Liver (tissue), 8 donors: ENCODE measurements at regions not wholly inside any gene's neighbourhood (a gene's known extent, or its start where the extent isn't known, plus 50 kb on each side); places are given as distances from the start of the nearest gene placed in this dataset.
A peak's percentile ranks its signal among the peaks of the same experiment; 100 is the strongest.

Experiments
- DNase-seq: peaks from one replicate; pipeline ENCODE4 v3.0.0-alpha.2; 2017; ENCODE audit warnings: low spot score
- H3K27ac ChIP-seq, 2 donors: one replicate each; pipeline ENCODE4 v1.7.0; 2013; ENCODE audit warnings: inconsistent platforms in 2 of 2, low read length in 2 of 2, control low read depth in 1 of 2, low read depth in 1 of 2, mild to moderate bottlenecking in 1 of 2
- H3K27me3 ChIP-seq, 4 donors: one replicate each; pipeline versions ENCODE4 v1.6.1 to v1.7.0; 2013; ENCODE audit warnings: low read length in 3 of 4, inconsistent platforms in 1 of 4, mild to moderate bottlenecking in 1 of 4, moderate library complexity in 1 of 4; ENCODE audit not compliant: control insufficient read depth in 4 of 4, insufficient read depth in 4 of 4
- H3K36me3 ChIP-seq, 4 donors: one replicate each; pipeline versions ENCODE4 v1.6.1 to v1.7.0; 2013; ENCODE audit warnings: low read length in 3 of 4, mild to moderate bottlenecking in 3 of 4, low read depth in 1 of 4, moderate library complexity in 1 of 4; ENCODE audit not compliant: control insufficient read depth in 4 of 4, insufficient read depth in 3 of 4
- H3K4me1 ChIP-seq, 4 donors: one replicate each; pipeline versions ENCODE4 v1.6.1 to v1.7.0; 2013; ENCODE audit warnings: low read length in 3 of 4, mild to moderate bottlenecking in 3 of 4, moderate library complexity in 1 of 4; ENCODE audit not compliant: control insufficient read depth in 4 of 4, insufficient read depth in 4 of 4
- H3K4me3 ChIP-seq, 3 donors: one replicate each; pipeline versions ENCODE4 v1.6.1 to v1.7.0; 2013; ENCODE audit warnings: low read length in 3 of 3, control low read depth in 1 of 3, low read depth in 1 of 3, mild to moderate bottlenecking in 1 of 3
- H3K9ac ChIP-seq, 2 donors: one replicate each; pipeline ENCODE4 v1.7.0; 2013; ENCODE audit warnings: low read length in 2 of 2, mild to moderate bottlenecking in 2 of 2, moderate library complexity in 2 of 2, control low read depth in 1 of 2, low read depth in 1 of 2
- H3K9me3 ChIP-seq, 4 donors: one replicate each; pipeline versions ENCODE4 v1.6.1 to v1.7.0; 2013; ENCODE audit warnings: low read length in 3 of 4; ENCODE audit not compliant: control insufficient read depth in 4 of 4
- CTCF ChIP-seq: fragments of 150-350 bp; IDR thresholded peaks from 2 replicates; pipeline ENCODE4 v1.5.1; 2017; ENCODE audit warnings: improper control_type of control experiment, low read depth, low read length; ENCODE audit not compliant: missing input control
- FOXA1 ChIP-seq: IDR thresholded peaks from 2 replicates; pipeline ENCODE4 v1.6.1; 2016; ENCODE audit warnings: antibody characterized with exemption
- FOXA2 ChIP-seq: IDR thresholded peaks from 2 replicates; pipeline ENCODE4 v1.6.1; 2016; ENCODE audit warnings: antibody characterized with exemption
- GABPA ChIP-seq, 2 donors: IDR thresholded peaks in 1 of 2; conservative IDR thresholded peaks in 1 of 2; 2 replicates each; pipeline ENCODE4 v1.6.1; 2016; ENCODE audit warnings: antibody characterized with exemption in 2 of 2, mild to moderate bottlenecking in 1 of 2, moderate library complexity in 1 of 2
- HNF4A ChIP-seq, 2 donors: conservative IDR thresholded peaks; 2 replicates each; pipeline ENCODE4 v1.6.1; 2016; ENCODE audit warnings: antibody characterized with exemption in 2 of 2, mild to moderate bottlenecking in 2 of 2
- HNF4G ChIP-seq: IDR thresholded peaks from 2 replicates; pipeline ENCODE4 v1.6.1; 2016; ENCODE audit warnings: antibody characterized with exemption
- JUND ChIP-seq, 2 donors: IDR thresholded peaks; 2 replicates each; pipeline ENCODE4 v1.6.1; 2016; ENCODE audit warnings: antibody characterized with exemption in 2 of 2
- MAX ChIP-seq: IDR thresholded peaks from 2 replicates; pipeline ENCODE4 v1.6.1; 2016; ENCODE audit warnings: antibody characterized with exemption
- NR2F2 ChIP-seq: IDR thresholded peaks from 2 replicates; pipeline ENCODE4 v1.6.1; 2016; ENCODE audit warnings: antibody characterized with exemption
- RAD21 ChIP-seq, 2 donors: IDR thresholded peaks; 2 replicates each; pipeline ENCODE4 v1.6.1; 2016; ENCODE audit warnings: antibody characterized with exemption in 2 of 2, mild to moderate bottlenecking in 2 of 2
- REST ChIP-seq: IDR thresholded peaks from 2 replicates; pipeline ENCODE4 v1.6.1; 2016; ENCODE audit warnings: antibody characterized with exemption, mild to moderate bottlenecking
- RXRA ChIP-seq, 2 donors: IDR thresholded peaks; 2 replicates each; pipeline ENCODE4 v1.6.1; 2017 to 2018; ENCODE audit warnings: antibody characterized with exemption in 2 of 2, mild to moderate bottlenecking in 1 of 2
- SP1 ChIP-seq: IDR thresholded peaks from 2 replicates; pipeline ENCODE4 v1.6.1; 2018; ENCODE audit warnings: antibody characterized with exemption, mild to moderate bottlenecking
- TAF1 ChIP-seq: conservative IDR thresholded peaks from 2 replicates; pipeline ENCODE4 v1.6.1; 2016; ENCODE audit warnings: antibody characterized with exemption, mild to moderate bottlenecking
- YY1 ChIP-seq: IDR thresholded peaks from 2 replicates; pipeline ENCODE4 v1.6.1; 2016; ENCODE audit warnings: antibody characterized with exemption, mild to moderate bottlenecking
- ZBTB33 ChIP-seq: IDR thresholded peaks from 2 replicates; pipeline ENCODE4 v1.6.1; 2016; ENCODE audit warnings: antibody characterized with exemption
- WGBS: extraction: QIAGEN DNeasy Blood & Tissue Kit; methylation state at CpG from one replicate; pipeline ENCODE4 v1.1.7; 2013; 5-methylcytosine and 5-hydroxymethylcytosine counted together
- donor health status: healthy.
- donor health status: healthy.
- donor health status: healthy.
- donor health status: healthy.
- donor health status: healthy.

GRCh38 chr16:72241930-72242329 is 70.0 kb upstream of the PMFBP1 start:
- Histone ChIP-seq H3K27me3 (no peaks in the 10 kb centered on the region), H3K27ac (no peak overlapping the region), H3K4me1 (no peaks in the 10 kb centered on the region), H3K9ac (no peak overlapping the region), H3K4me3 (no peak overlapping the region), H3K36me3 (no peaks in the 10 kb centered on the region), H3K9me3 (no peaks in the 10 kb centered on the region)
- TF ChIP-seq CTCF (peak; percentile 59), JUND (IDR thresholded peaks at IDR 0.05) (no peak), HNF4A (conservative IDR thresholded peaks at IDR 0.05) (no peak), ZBTB33 (no peak), RXRA (IDR thresholded peaks at IDR 0.05) (no peak), RAD21 (IDR thresholded peaks at IDR 0.05) (peak; percentile 74 to 83)
- no peak for DNase-seq
- 44% methylated on average over 7 of the region's 7 CpGs for WGBS

- Histone ChIP-seq H3K4me3 (no peak overlapping the region), H3K9ac (no peak overlapping the region), H3K27me3 (no peaks in the 10 kb centered on the region), H3K9me3 (no peaks in the 10 kb centered on the region), H3K27ac (no peak overlapping the region), H3K4me1 (no peaks in the 10 kb centered on the region), H3K36me3 (no peaks in the 10 kb centered on the region)
- no peak for TF ChIP-seq NR2F2
- TF ChIP-seq FOXA1 = no peak
- TF ChIP-seq JUND (IDR thresholded peaks at IDR 0.05) = no peak
- TF ChIP-seq MAX = no peak
- TF ChIP-seq TAF1 = no peak
- TF ChIP-seq HNF4A (conservative IDR thresholded peaks at IDR 0.05) = no peak
- no peak for DNase-seq
- WGBS = 27% methylated on average over 1 of the region's 1 CpG
Observed at GRCh38 chr16:72241008-72241407, 69.1 kb upstream of the PMFBP1 start.

GRCh38 chr16:72240466-72240865 is 68.5 kb upstream of the PMFBP1 start:
- 82% methylated on average over 2 of the region's 2 CpGs for WGBS
- H3K4me1 ChIP-seq = no peaks in the 10 kb centered on the region
- DNase-seq = no peak

More at GRCh38 chr16:72240466-72240865, 68.5 kb upstream of the PMFBP1 start:
- Histone ChIP-seq H3K36me3 (no peaks in the 10 kb centered on the region), H3K9me3 (no peaks in the 10 kb centered on the region), H3K9ac (no peak overlapping the region), H3K27me3 (no peaks in the 10 kb centered on the region), H3K27ac (no peak overlapping the region), H3K4me3 (no peak overlapping the region)
- TF ChIP-seq FOXA1 = no peak
- TF ChIP-seq FOXA2 = no peak
- TF ChIP-seq GABPA (IDR thresholded peaks at IDR 0.05 in 1 of 2, conservative IDR thresholded peaks at IDR 0.05 in 1 of 2) = no peak
- no peak for TF ChIP-seq ZBTB33
- no peak for TF ChIP-seq YY1
- TF ChIP-seq REST = no peak
- TF ChIP-seq HNF4G = no peak
- TF ChIP-seq CTCF = no peak
- TF ChIP-seq TAF1 = no peak
- TF ChIP-seq SP1 = no peak
- no peak for TF ChIP-seq NR2F2
- TF ChIP-seq JUND (IDR thresholded peaks at IDR 0.05) = no peak
- no peak for TF ChIP-seq RXRA (IDR thresholded peaks at IDR 0.05)
